ENCODE measurements at regions not wholly inside any gene's neighbourhood (a gene's known extent, or its start where the extent isn't known, plus 50 kb on each side); places are given as distances from the start of the nearest gene placed in this dataset.

DNA sequence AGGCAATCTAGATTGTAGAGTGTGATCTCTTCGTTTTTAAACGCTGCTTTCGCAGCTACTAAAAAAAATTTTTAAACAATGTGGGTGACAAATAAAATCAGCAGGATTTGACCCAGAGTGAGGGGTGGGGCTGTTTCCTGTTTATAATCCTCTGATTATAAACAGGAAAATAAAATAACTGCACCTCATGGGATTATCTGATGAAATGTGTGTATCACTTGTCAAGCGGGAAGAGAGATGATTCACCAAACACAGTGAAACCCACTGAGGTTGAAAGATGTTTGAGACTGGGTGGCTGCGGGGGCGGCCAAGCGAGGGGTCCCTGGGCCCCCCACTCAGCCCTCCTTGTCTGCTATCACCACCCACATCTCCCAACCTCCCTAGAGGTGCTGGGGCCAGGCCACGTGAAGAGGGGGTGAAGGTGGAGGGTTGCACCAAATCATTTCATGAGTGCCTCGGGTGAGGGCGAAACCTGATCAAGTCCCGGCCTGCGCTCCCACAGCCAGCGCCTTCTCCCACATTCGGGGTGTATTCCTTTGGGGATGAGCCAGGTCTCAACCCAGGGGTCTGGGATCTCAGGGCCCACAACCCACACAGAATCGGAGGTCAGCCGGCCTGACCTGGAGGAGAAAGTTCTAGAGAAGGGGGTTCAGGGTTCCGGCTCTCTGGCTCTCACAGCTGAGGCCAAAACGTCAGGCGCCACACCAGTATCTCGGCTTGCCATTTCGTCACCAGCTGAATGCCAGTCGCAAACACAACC is 212.5 kb downstream of the BMP7 start:
- Histone ChIP-seq H3K27me3 (replicated peaks; ENCODE audit: control insufficient read depth, insufficient read depth, low read length) (no peaks in the 10 kb centered on the region), H3K4me3 (replicated peaks; ENCODE audit: low read depth, low read length) (no peak overlapping the region), H3K36me3 (ENCODE audit: control insufficient read depth, insufficient read depth, low read length) (no peaks in the 10 kb centered on the region)
- TF ChIP-seq, protein P1, sequence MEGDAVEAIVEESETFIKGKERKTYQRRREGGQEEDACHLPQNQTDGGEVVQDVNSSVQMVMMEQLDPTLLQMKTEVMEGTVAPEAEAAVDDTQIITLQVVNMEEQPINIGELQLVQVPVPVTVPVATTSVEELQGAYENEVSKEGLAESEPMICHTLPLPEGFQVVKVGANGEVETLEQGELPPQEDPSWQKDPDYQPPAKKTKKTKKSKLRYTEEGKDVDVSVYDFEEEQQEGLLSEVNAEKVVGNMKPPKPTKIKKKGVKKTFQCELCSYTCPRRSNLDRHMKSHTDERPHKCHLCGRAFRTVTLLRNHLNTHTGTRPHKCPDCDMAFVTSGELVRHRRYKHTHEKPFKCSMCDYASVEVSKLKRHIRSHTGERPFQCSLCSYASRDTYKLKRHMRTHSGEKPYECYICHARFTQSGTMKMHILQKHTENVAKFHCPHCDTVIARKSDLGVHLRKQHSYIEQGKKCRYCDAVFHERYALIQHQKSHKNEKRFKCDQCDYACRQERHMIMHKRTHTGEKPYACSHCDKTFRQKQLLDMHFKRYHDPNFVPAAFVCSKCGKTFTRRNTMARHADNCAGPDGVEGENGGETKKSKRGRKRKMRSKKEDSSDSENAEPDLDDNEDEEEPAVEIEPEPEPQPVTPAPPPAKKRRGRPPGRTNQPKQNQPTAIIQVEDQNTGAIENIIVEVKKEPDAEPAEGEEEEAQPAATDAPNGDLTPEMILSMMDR (IDR thresholded peaks at IDR 0.05; ENCODE audit: insufficient read depth, low read length, poor library complexity, severe bottlenecking) = no peak
- DNase-seq (ENCODE audit: extremely low read depth, insufficient read length) = no peak

DNA sequence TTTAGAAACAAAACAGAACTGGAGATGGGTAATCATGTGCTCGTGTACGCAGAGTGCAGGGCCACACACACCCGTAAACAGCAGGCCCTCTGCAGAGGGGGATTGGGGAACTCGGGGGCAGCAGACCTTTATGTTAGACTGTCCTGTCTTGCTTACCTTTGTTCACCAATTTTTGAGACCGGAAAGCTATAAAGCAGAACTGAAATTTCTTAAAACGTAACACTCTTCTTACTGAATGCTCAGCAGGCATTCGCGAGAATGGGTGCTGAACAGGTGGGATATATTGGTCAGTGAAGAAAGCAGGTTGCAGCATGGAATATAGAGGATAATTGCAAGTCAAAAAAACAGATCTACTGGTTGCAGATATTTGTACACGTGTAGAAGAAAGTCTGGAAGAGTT is 211.1 kb downstream of the BMP7 start:
- Histone ChIP-seq H3K27me3 (replicated peaks; ENCODE audit: control insufficient read depth, insufficient read depth, low read length) (no peaks in the 10 kb centered on the region), H3K4me3 (replicated peaks; ENCODE audit: low read depth, low read length) (no peak overlapping the region), H3K36me3 (ENCODE audit: control insufficient read depth, insufficient read depth, low read length) (no peaks in the 10 kb centered on the region)
- TF ChIP-seq, protein P1 (IDR thresholded peaks at IDR 0.05; ENCODE audit: insufficient read depth, low read length, poor library complexity, severe bottlenecking) = no peak
- DNase-seq (ENCODE audit: extremely low read depth, insufficient read length) = no peak

DNA sequence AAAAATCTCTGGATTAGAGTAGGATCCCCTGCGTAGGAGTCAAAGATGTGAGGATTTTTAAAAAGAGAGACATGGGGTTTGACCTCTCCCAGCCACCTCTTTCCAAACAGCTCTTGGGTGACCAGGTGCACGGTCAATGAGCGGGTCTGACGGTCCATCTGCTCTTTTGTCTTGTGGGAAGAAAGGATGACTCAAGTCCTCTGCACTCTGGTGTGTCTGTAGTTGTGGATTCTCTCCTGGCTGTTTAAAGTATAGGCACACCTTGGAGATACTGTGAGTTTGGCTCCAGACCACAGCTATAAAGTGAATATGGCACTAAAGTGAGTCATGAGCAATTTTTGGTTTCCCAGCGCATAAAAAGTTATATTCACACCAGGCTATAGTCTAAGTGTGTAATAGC is 209.8 kb downstream of the BMP7 start:
- Histone ChIP-seq H3K27me3 (replicated peaks; ENCODE audit: control insufficient read depth, insufficient read depth, low read length) (no peaks in the 10 kb centered on the region; the same call in 1 of the 2 replicates), H3K36me3 (ENCODE audit: control insufficient read depth, insufficient read depth, low read length) (no peaks in the 10 kb centered on the region), H3K4me3 (replicated peaks; ENCODE audit: low read depth, low read length) (no peak overlapping the region)
- TF ChIP-seq, protein P1 (IDR thresholded peaks at IDR 0.05; ENCODE audit: insufficient read depth, low read length, poor library complexity, severe bottlenecking) = no peak
- DNase-seq (ENCODE audit: extremely low read depth, insufficient read length) = no peak

DNA sequence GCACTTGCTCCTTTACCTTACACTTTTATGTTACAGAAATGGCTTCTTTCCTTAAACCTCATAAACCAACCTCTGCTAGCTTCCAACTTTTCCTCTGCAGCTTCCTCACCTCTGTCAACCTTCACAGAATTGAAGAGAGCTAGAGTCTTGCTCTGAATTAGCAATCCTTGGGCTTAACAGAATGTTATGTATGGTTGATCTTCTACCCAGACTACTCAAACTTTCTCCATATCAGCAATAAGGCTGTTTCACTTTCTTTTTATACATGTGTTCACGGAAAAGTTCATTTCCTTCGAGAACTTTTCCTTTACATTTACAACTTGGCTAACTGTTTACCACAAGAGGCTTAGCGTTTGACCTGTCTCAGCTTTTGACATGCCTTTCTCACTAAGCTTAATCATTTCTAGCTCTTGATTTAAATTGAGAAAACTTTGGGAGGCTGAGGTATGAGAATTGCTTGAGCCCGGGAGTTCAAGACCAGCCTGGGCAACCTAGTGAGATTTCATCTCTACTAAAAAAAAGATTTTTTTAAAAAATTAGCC is 207.3 kb downstream of the BMP7 start:
- TF ChIP-seq, protein P1 (IDR thresholded peaks at IDR 0.05; ENCODE audit: insufficient read depth, low read length, poor library complexity, severe bottlenecking) = no peak
- H3K4me3 ChIP-seq (replicated peaks; ENCODE audit: low read depth, low read length) = no peak overlapping the region
- peaks cover 4% of the 10 kb centered on the region; the same call in 1 of the 2 replicates for H3K27me3 ChIP-seq (replicated peaks; ENCODE audit: control insufficient read depth, insufficient read depth, low read length)
- DNase-seq (ENCODE audit: extremely low read depth, insufficient read length) = no peak
- no peaks in the 10 kb centered on the region for H3K36me3 ChIP-seq (ENCODE audit: control insufficient read depth, insufficient read depth, low read length)

DNA sequence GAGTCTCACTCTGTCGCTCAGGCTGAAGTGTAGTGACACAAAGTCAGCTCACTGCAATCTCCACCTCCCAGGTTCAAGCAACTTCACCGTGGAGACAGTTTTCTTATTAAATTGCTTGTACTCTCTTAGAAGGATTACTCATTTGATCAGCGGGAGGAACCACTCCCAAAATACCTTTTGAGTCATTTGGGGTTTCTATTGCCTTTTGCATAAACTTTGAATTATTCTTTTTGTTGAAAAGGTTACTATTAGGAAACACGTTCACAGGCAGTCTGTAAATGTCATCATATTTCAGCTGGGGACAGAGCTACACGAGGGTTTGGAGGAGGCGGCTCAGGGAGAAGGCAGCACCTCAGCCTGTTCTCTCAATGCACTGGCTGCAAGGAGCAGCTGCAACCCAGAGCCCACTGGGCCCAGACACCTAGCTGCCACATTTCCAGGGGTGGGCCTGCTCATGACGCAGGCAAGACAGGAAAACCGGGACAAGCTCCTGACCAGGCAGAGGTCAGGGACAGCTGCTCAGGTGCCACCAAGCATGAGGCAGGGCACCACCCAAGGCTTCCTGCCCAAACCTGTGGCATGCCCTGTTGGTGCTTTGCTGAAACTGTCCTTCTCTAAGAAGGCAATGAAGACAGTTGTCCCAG is 205.9 kb downstream of the BMP7 start:
- no peak for DNase-seq (ENCODE audit: extremely low read depth, insufficient read length)
- TF ChIP-seq, protein P1 (IDR thresholded peaks at IDR 0.05; ENCODE audit: insufficient read depth, low read length, poor library complexity, severe bottlenecking) = no peak
- Histone ChIP-seq H3K36me3 (ENCODE audit: control insufficient read depth, insufficient read depth, low read length) (no peaks in the 10 kb centered on the region), H3K4me3 (replicated peaks; ENCODE audit: low read depth, low read length) (no peak overlapping the region), H3K27me3 (replicated peaks; ENCODE audit: control insufficient read depth, insufficient read depth, low read length) (peaks cover 4% of the 10 kb centered on the region; the same call in 1 of the 2 replicates)

All from GM06990 (cell line).